H9 (cell line): ENCODE measurements at regions not wholly inside any gene's neighbourhood (a gene's known extent, or its start where the extent isn't known, plus 50 kb on each side); places are given as distances from the start of the nearest gene placed in this dataset.

Experiments used
- DNase-seq: peaks from one replicate; pipeline ENCODE4 v3.0.0-alpha.2; 2017
- H2AFZ ChIP-seq: one replicate; pipeline ENCODE4 v1.6.1; 2013; ENCODE audit warnings: mild to moderate bottlenecking, low read length, control low read depth, moderate library complexity
- H2AK5ac ChIP-seq: 2 replicates; pipeline ENCODE4 v1.6.1; 2013; ENCODE audit warnings: low read length, control low read depth, mixed read lengths; ENCODE audit not compliant: insufficient read length
- H2BK120ac ChIP-seq: one replicate; pipeline ENCODE4 v1.6.1; 2013; ENCODE audit warnings: low read depth, mild to moderate bottlenecking, low read length, control low read depth, inconsistent platforms; ENCODE audit not compliant: poor library complexity, severe bottlenecking
- H2BK12ac ChIP-seq: 2 replicates; pipeline ENCODE4 v1.6.1; 2013; ENCODE audit warnings: low read length, control low read depth, mixed read lengths, low read depth; ENCODE audit not compliant: insufficient read length
- H2BK15ac ChIP-seq: 2 replicates; pipeline ENCODE4 v1.6.1; 2013; ENCODE audit warnings: low read depth, low read length, control low read depth
- H2BK20ac ChIP-seq: one replicate; pipeline ENCODE4 v1.6.1; 2013; ENCODE audit warnings: low read depth, mild to moderate bottlenecking, low read length, control low read depth, inconsistent platforms; ENCODE audit not compliant: poor library complexity, severe bottlenecking
- H2BK5ac ChIP-seq: 2 replicates; pipeline ENCODE4 v1.6.1; 2013; ENCODE audit warnings: low read length, control low read depth, mixed read lengths; ENCODE audit not compliant: insufficient read length
- H3K14ac ChIP-seq: 2 replicates; pipeline ENCODE4 v1.6.1; 2013; ENCODE audit warnings: low read length, control low read depth; ENCODE audit not compliant: insufficient read depth
- H3K18ac ChIP-seq: 2 replicates; pipeline ENCODE4 v1.6.1; 2013; ENCODE audit warnings: low read depth, mild to moderate bottlenecking, mixed read lengths, low read length, control low read depth; ENCODE audit not compliant: insufficient read length
- H3K23ac ChIP-seq: 2 replicates; pipeline ENCODE4 v1.6.1; 2013; ENCODE audit warnings: low read length, control low read depth, mixed read lengths, low read depth; ENCODE audit not compliant: insufficient read length
- H3K23me2 ChIP-seq: 2 replicates; pipeline ENCODE4 v1.6.1; 2013; ENCODE audit warnings: low read depth, mild to moderate bottlenecking, mixed read lengths, low read length, control low read depth; ENCODE audit not compliant: insufficient read length, poor library complexity, severe bottlenecking
- H3K27ac ChIP-seq: 2 replicates; pipeline ENCODE4 v1.5.1; 2013; ENCODE audit warnings: low read length, control low read depth, mixed read lengths, low read depth; ENCODE audit not compliant: insufficient read length
- H3K27me3 ChIP-seq: 2 replicates; pipeline ENCODE4 v1.6.1; 2013; ENCODE audit warnings: low read length, control low read depth, inconsistent platforms; ENCODE audit not compliant: insufficient read depth
- H3K4ac ChIP-seq: 2 replicates; pipeline ENCODE4 v1.6.1; 2013; ENCODE audit warnings: low read depth, mild to moderate bottlenecking, control low read depth, inconsistent platforms, low read length, moderate library complexity
- H3K4me1 ChIP-seq: 2 replicates; pipeline ENCODE4 v1.6.1; 2013; ENCODE audit warnings: low read length, control low read depth, inconsistent platforms; ENCODE audit not compliant: insufficient read depth
- H3K4me2 ChIP-seq: 2 replicates; pipeline ENCODE4 v1.6.1; 2013; ENCODE audit warnings: low read length, control low read depth, mixed read lengths; ENCODE audit not compliant: insufficient read length, insufficient read depth
- H3K56ac ChIP-seq: 2 replicates; pipeline ENCODE4 v1.6.1; 2013; ENCODE audit warnings: low read depth, mild to moderate bottlenecking, mixed read lengths, low read length, control low read depth; ENCODE audit not compliant: insufficient read length
- H3K79me1 ChIP-seq: 2 replicates; pipeline ENCODE4 v1.6.1; 2013; ENCODE audit warnings: low read depth, mild to moderate bottlenecking, moderate library complexity, low read length, control low read depth, inconsistent platforms; ENCODE audit not compliant: insufficient read depth, poor library complexity, severe bottlenecking
- H3K79me2 ChIP-seq: 2 replicates; pipeline ENCODE4 v1.6.1; 2013; ENCODE audit warnings: low read length, control low read depth, inconsistent platforms; ENCODE audit not compliant: insufficient read depth
- H3K9ac ChIP-seq: 2 replicates; pipeline ENCODE4 v1.6.1; 2013; ENCODE audit warnings: low read length, control low read depth, mixed read lengths; ENCODE audit not compliant: insufficient read length; ENCODE audit errors: extremely low read depth
- H3K9me3 ChIP-seq: one replicate; pipeline ENCODE4 v1.6.1; 2013; ENCODE audit warnings: low read depth, low read length, inconsistent platforms; ENCODE audit not compliant: control insufficient read depth
- H3T11ph ChIP-seq: one replicate; pipeline ENCODE4 v1.6.1; 2013; ENCODE audit warnings: mild to moderate bottlenecking, low read length, control low read depth, inconsistent platforms
- H4K20me1 ChIP-seq: one replicate; pipeline ENCODE4 v1.6.1; 2013; ENCODE audit not compliant: control insufficient read depth, insufficient read length, insufficient read depth
- H4K5ac ChIP-seq: 2 replicates; pipeline ENCODE4 v1.6.1; 2013; ENCODE audit warnings: low read depth, mild to moderate bottlenecking, mixed read lengths, low read length, control low read depth; ENCODE audit not compliant: insufficient read length
- H4K8ac ChIP-seq: replicated peaks from 2 replicates; pipeline ENCODE4 v1.6.1; 2013; ENCODE audit warnings: low read length, control low read depth, mixed read lengths, low read depth; ENCODE audit not compliant: insufficient read length
- H4K91ac ChIP-seq: 2 replicates; pipeline ENCODE4 v1.6.1; 2013; ENCODE audit warnings: low read depth, mild to moderate bottlenecking, moderate library complexity, mixed read lengths, low read length, control low read depth; ENCODE audit not compliant: insufficient read length
- H3K27ac Mint-ChIP-seq, 3 experiments: 2 replicates in 2 of 3; 3 replicates in 1 of 3; pipeline ENCODE4 v1.8.0; 2020 to 2021; ENCODE audit warnings: mixed read lengths in 3 of 3, mild to moderate bottlenecking in 1 of 3, moderate library complexity in 1 of 3
- H3K27me3 Mint-ChIP-seq: 2 replicates; pipeline ENCODE4 v1.8.0; 2021; ENCODE audit warnings: low read depth, mild to moderate bottlenecking, moderate library complexity, mixed read lengths
- H3K36me3 Mint-ChIP-seq, 3 experiments: 2 replicates in 2 of 3; 3 replicates in 1 of 3; pipeline ENCODE4 v1.8.0; 2020 to 2021; ENCODE audit warnings: low read depth in 3 of 3, mixed read lengths in 3 of 3; ENCODE audit not compliant: insufficient read depth in 1 of 3
- H3K4me1 Mint-ChIP-seq, 2 experiments: 2 replicates each; pipeline ENCODE4 v1.8.0; 2020; ENCODE audit warnings: mixed read lengths in 2 of 2
- H3K4me3 Mint-ChIP-seq, 2 experiments: 2 replicates in 1 of 2; 3 replicates in 1 of 2; pipeline ENCODE4 v1.8.0; 2020 to 2021; ENCODE audit warnings: mild to moderate bottlenecking in 2 of 2, mixed read lengths in 2 of 2, moderate library complexity in 1 of 2
- H3K9me3 Mint-ChIP-seq, 2 experiments: 2 replicates in 1 of 2; 3 replicates in 1 of 2; pipeline ENCODE4 v1.8.0; 2020; ENCODE audit warnings: mild to moderate bottlenecking in 2 of 2, mixed read lengths in 2 of 2, moderate library complexity in 1 of 2
- WGBS: extraction: QIAGEN DNeasy Blood & Tissue Kit; methylation state at CpG from one replicate; pipeline ENCODE4 v1.1.7; 2013; ENCODE audit warnings: missing lambda C conversion rate, low lambda C conversion rate, mixed read lengths; ENCODE audit not compliant: insufficient read length; ENCODE audit errors: extremely low coverage; 5-methylcytosine and 5-hydroxymethylcytosine counted together
- TF ChIP-seq, protein P1 (sequence below): fragments of 200-600 bp; sonication (generic); conservative IDR thresholded peaks from 3 replicates; pipeline ENCODE4 v1.8.0; 2021; ENCODE audit warnings: antibody characterized with exemption, mild to moderate bottlenecking

DNA sequence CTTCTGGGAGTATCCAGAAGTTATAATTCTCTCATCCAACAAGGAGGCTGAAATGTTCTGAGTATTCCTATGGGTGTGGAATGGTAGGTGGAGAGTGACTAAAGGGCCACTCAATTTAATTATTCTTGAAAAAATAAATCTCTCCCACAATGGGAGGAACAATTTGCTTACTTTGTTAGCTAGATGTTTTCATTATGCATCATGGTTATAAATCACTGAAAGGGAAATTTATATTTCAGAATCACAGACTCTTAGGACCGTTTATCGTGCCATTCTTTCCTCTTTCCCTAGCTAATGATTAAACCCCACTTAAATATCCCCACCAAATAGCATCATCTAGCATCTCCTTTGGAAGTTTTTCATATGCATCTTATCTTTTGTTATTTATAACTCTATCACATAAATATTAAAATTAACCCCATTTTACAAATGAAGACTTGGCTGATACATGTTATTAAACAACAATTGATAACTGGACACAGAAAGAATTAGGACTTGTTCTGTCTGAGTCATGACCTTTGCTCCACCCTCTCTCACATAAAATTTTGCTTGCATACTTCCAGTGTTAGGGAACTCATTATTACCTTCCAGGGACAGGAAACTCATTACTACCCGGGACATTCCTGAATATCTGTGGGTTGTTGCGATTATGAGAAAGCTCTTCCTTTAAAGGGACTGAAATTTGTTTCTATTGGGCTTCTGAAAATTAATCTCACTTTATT is 94.9 kb upstream of the NMUR2 start:
- Histone ChIP-seq H2BK12ac (no peak overlapping the region), H4K8ac (no peak overlapping the region), H3K18ac (no peak overlapping the region), H3K79me2 (no peaks in the 10 kb centered on the region), H3K4ac (no peak overlapping the region), H4K5ac (no peak overlapping the region), H3K4me1 (no peaks in the 10 kb centered on the region; the same call in 1 of the 2 replicates), H3T11ph (no peak overlapping the region), H3K9ac (no peak overlapping the region), H2BK5ac (no peak overlapping the region), H3K27ac (no peak overlapping the region), H3K23me2 (no peaks in the 10 kb centered on the region), H3K23ac (no peak overlapping the region), H3K79me1 (no peaks in the 10 kb centered on the region), H4K91ac (no peak overlapping the region), H3K4me2 (no peak overlapping the region), H2AFZ (no peak overlapping the region), H2BK120ac (no peak overlapping the region), H3K27me3 (no peaks in the 10 kb centered on the region), H4K20me1 (no peaks in the 10 kb centered on the region), H2AK5ac (no peak overlapping the region), H2BK20ac (no peak overlapping the region), H3K14ac (no peak overlapping the region), H2BK15ac (no peak overlapping the region), H3K56ac (no peak overlapping the region), H3K9me3 (no peaks in the 10 kb centered on the region)
- Mint-ChIP-seq H3K27ac (no peak overlapping the region; a peak in 1 of 7 replicates), H3K27me3 (no peaks in the 10 kb centered on the region), H3K9me3 (peaks cover 4 to 8% of the 10 kb centered on the region in 2 experiments; a peak in 3 of 5 replicates), H3K4me1 (peaks cover 0 to 6% of the 10 kb centered on the region in 2 experiments; a peak in 1 of 4 replicates), H3K4me3 (no peak overlapping the region), H3K36me3 (peaks cover 0 to 4% (median 0%) of the 10 kb centered on the region in 3 experiments; a peak in 2 of 7 replicates)
- WGBS = no CpG with 5 or more reads among the region's 4 CpGs
- TF ChIP-seq, protein P1, sequence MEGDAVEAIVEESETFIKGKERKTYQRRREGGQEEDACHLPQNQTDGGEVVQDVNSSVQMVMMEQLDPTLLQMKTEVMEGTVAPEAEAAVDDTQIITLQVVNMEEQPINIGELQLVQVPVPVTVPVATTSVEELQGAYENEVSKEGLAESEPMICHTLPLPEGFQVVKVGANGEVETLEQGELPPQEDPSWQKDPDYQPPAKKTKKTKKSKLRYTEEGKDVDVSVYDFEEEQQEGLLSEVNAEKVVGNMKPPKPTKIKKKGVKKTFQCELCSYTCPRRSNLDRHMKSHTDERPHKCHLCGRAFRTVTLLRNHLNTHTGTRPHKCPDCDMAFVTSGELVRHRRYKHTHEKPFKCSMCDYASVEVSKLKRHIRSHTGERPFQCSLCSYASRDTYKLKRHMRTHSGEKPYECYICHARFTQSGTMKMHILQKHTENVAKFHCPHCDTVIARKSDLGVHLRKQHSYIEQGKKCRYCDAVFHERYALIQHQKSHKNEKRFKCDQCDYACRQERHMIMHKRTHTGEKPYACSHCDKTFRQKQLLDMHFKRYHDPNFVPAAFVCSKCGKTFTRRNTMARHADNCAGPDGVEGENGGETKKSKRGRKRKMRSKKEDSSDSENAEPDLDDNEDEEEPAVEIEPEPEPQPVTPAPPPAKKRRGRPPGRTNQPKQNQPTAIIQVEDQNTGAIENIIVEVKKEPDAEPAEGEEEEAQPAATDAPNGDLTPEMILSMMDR = no peak
- no peak for DNase-seq
